PC-9 (cell line): ENCODE measurements at regions not wholly inside any gene's neighbourhood (a gene's known extent, or its start where the extent isn't known, plus 50 kb on each side); places are given as distances from the start of the nearest gene placed in this dataset.

ENCODE experiments used
- BruUV-seq: library from RNA; stranded (reverse); fragments of 400-500 nt; replicated peaks from 2 replicates; lab custom pipeline; 2021; lab: Mats Ljungman, UMichigan
- CTCF ChIA-PET: fragments of 300-600 bp; sonication (Branson Sonifier 250); formaldehyde crosslinking; loops from one replicate; lab custom pipeline; 2022; ENCODE audit warnings: antibody characterized with exemption; lab: Charles Lee
- POLR2A ChIA-PET: fragments of 300-600 bp; sonication (Branson Sonifier 250); formaldehyde crosslinking; loops from one replicate; lab custom pipeline; 2022; ENCODE audit warnings: antibody characterized with exemption; ENCODE audit not compliant: unreplicated experiment; lab: Charles Lee
- DNase-seq, 2 experiments: peaks; one replicate each; pipeline versions ENCODE4 v3.0.0 to v3.0.0-alpha.2; 2015 to 2022; ENCODE audit warnings: mixed read lengths in 1 of 2
- H2AFZ ChIP-seq: fragments of 200-600 bp; sonication (generic); 2 replicates; pipeline ENCODE4 v1.8.1; 2017; ENCODE audit warnings: antibody characterized with exemption
- H3F3A ChIP-seq: fragments of 200-600 bp; sonication (generic); 2 replicates; pipeline ENCODE4 v1.8.1; 2017; ENCODE audit warnings: antibody characterized with exemption, mild to moderate bottlenecking, low read depth; ENCODE audit not compliant: insufficient read depth
- H3K27ac ChIP-seq: fragments of 200-600 bp; sonication (generic); 2 replicates; pipeline ENCODE4 v1.6.1; 2016; ENCODE audit warnings: mixed run types
- H3K27me3 ChIP-seq: fragments of 200-600 bp; sonication (generic); 2 replicates; pipeline ENCODE4 v1.6.1; 2016; ENCODE audit warnings: low read depth, mixed run types; ENCODE audit not compliant: insufficient read depth
- H3K36me3 ChIP-seq: fragments of 200-600 bp; sonication (generic); 2 replicates; pipeline ENCODE4 v1.6.1; 2016; ENCODE audit warnings: low read depth, mixed run types
- H3K4me1 ChIP-seq: fragments of 200-600 bp; sonication (generic); replicated peaks from 2 replicates; pipeline ENCODE4 v1.6.1; 2016; ENCODE audit warnings: mixed run types; ENCODE audit not compliant: insufficient read depth
- H3K4me2 ChIP-seq: fragments of 200-600 bp; sonication (generic); 2 replicates; pipeline ENCODE4 v1.6.1; 2017; ENCODE audit warnings: mixed run types
- H3K4me3 ChIP-seq: fragments of 200-600 bp; sonication (generic); 2 replicates; pipeline ENCODE4 v1.6.1; 2016; ENCODE audit warnings: mixed run types
- H3K79me2 ChIP-seq: fragments of 200-600 bp; sonication (generic); 2 replicates; pipeline ENCODE4 v1.6.1; 2017; ENCODE audit warnings: low read depth, mixed run types
- H3K9me2 ChIP-seq: fragments of 200-600 bp; sonication (generic); 2 replicates; pipeline ENCODE4 v1.8.1; 2017; ENCODE audit warnings: mild to moderate bottlenecking; ENCODE audit not compliant: insufficient read depth
- H3K9me3 ChIP-seq: fragments of 200-600 bp; sonication (generic); 2 replicates; pipeline ENCODE4 v1.8.1; 2016; ENCODE audit warnings: low read depth; ENCODE audit not compliant: insufficient read depth
- H4K20me1 ChIP-seq: fragments of 200-600 bp; sonication (generic); 2 replicates; pipeline ENCODE4 v1.8.1; 2017; ENCODE audit not compliant: insufficient read depth
- CTCF ChIP-seq: fragments of 200-600 bp; sonication (generic); conservative IDR thresholded peaks from 2 replicates; pipeline ENCODE4 v1.6.1; 2017; ENCODE audit warnings: mixed run types, antibody characterized with exemption, mild to moderate bottlenecking, moderate library complexity
- EZH2 ChIP-seq: fragments of 200-600 bp; sonication (generic); IDR thresholded peaks from 2 replicates; pipeline ENCODE4 v1.8.0; 2017; ENCODE audit warnings: antibody characterized with exemption, low read depth
- intact Hi-C: fragments of 100-400 bp; cut with micrococcal nuclease; formaldehyde crosslinking; loops from one replicate; pipeline ENCODE4 v1.10.0; 2022; ENCODE audit not compliant: unreplicated experiment

GRCh38 chr6:8783191-8783590, 347.8 kb upstream of the SLC35B3 start:
- Histone ChIP-seq H3K9me2 (no peaks in the 10 kb centered on the region), H3K4me1 (no peaks in the 10 kb centered on the region), H3K4me3 (no peak overlapping the region), H3K27me3 (no peaks in the 10 kb centered on the region), H3K79me2 (no peaks in the 10 kb centered on the region), H3K36me3 (no peaks in the 10 kb centered on the region), H3K4me2 (no peak overlapping the region), H2AFZ (no peak overlapping the region), H3K27ac (no peak overlapping the region), H4K20me1 (no peaks in the 10 kb centered on the region), H3F3A (no peaks in the 10 kb centered on the region), H3K9me3 (no peaks in the 10 kb centered on the region)
- TF ChIP-seq CTCF (no peak), EZH2 (no peak)
- no peak for DNase-seq
- POLR2A ChIA-PET = no interaction called here
- BruUV-seq = no TSS peak
- CTCF ChIA-PET = no interaction called here
- intact Hi-C loops = no loop called here

GRCh38 chr6:8780653-8781052, 345.3 kb upstream of the SLC35B3 start:
- BruUV-seq = no TSS peak
- no peaks in the 10 kb centered on the region for H3K27me3 ChIP-seq
- no peaks in the 10 kb centered on the region for H3K79me2 ChIP-seq
- no peaks in the 10 kb centered on the region for H3F3A ChIP-seq
- ChIA-PET CTCF (no interaction called here), POLR2A (no interaction called here)
- no peak overlapping the region for H3K4me2 ChIP-seq
- H3K4me3 ChIP-seq = no peak overlapping the region
- H3K9me2 ChIP-seq = no peaks in the 10 kb centered on the region
- H3K27ac ChIP-seq = no peak overlapping the region
- no peaks in the 10 kb centered on the region for H4K20me1 ChIP-seq
- no peaks in the 10 kb centered on the region for H3K36me3 ChIP-seq
- no peak for TF ChIP-seq EZH2
- no peak for TF ChIP-seq CTCF
- no peaks in the 10 kb centered on the region for H3K4me1 ChIP-seq
- DNase-seq = no peak
- H3K9me3 ChIP-seq = no peaks in the 10 kb centered on the region
- no peak overlapping the region for H2AFZ ChIP-seq
- intact Hi-C loops = no loop called here

GRCh38 chr6:8764733-8765132, 329.4 kb upstream of the SLC35B3 start:
- no peaks in the 10 kb centered on the region for H3K4me1 ChIP-seq
- H3K36me3 ChIP-seq = no peaks in the 10 kb centered on the region
- H3K9me3 ChIP-seq = no peaks in the 10 kb centered on the region
- intact Hi-C loops = no loop called here
- ChIA-PET CTCF (no interaction called here), POLR2A (no interaction called here)
- TF ChIP-seq EZH2 (no peak), CTCF (no peak)
- H3K4me2 ChIP-seq = no peak overlapping the region
- DNase-seq = no peak
- no peaks in the 10 kb centered on the region for H3F3A ChIP-seq
- H4K20me1 ChIP-seq = no peaks in the 10 kb centered on the region
- H3K27me3 ChIP-seq = no peaks in the 10 kb centered on the region
- H3K27ac ChIP-seq = no peak overlapping the region
- H3K79me2 ChIP-seq = no peaks in the 10 kb centered on the region
- no peak overlapping the region for H3K4me3 ChIP-seq
- no peaks in the 10 kb centered on the region for H3K9me2 ChIP-seq
- no TSS peak for BruUV-seq
- no peak overlapping the region for H2AFZ ChIP-seq
